ENCODE measurements at regions not wholly inside any gene's neighbourhood (a gene's known extent, or its start where the extent isn't known, plus 50 kb on each side); places are given as distances from the start of the nearest gene placed in this dataset.
"Not testable (repeated sequence)": the region's sequence is repeated elsewhere in the genome, so short reads cannot be mapped to it uniquely, and the experiment has no call there.

DNA sequence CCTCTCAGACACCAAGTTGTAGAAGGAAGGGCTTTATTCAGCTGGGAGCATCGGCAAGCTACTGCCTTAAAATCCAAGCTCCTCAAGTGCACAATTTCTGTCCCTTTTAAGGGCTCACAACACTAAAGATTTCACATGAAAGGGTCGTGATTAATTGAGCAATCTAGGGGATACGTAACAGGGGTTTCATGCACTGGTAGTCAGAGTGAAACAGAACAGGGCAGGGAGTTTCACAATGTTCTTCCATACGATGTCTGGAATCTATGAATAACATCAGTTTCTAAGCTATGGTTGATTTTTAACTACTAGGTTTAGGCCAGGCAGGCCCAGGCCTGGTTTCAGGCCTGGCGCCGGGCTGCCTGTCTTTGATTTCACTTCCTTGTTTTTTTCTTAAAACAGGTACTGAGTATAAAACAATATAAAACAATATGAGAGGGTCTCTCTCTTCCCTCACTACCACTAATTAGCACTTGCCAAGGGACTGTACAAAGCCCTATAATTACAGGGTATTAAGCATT, 315.4 kb downstream of the NAF1 start:
- H3K4me3 ChIP-seq (ENCODE audit: low read depth in 2 of 2, low read length in 2 of 2); in situ Hi-C loops (cut with HindIII; ENCODE audit: low pct_unique_long_range_greater_than_20kb, low sequenced_read_pairs); H3K36me3 ChIP-seq (ENCODE audit: control insufficient read depth, insufficient read depth, low read length); intact Hi-C loops (cut with micrococcal nuclease; ENCODE audit: unreplicated experiment); H3K9me3 ChIP-seq (ENCODE audit: control insufficient read depth, insufficient read depth, low read depth, low read length); ATAC-seq; CTCF ChIA-PET; POLR2A ChIA-PET; H3K27me3 ChIP-seq (ENCODE audit: control insufficient read depth, insufficient read depth, low read length); DNase-seq (ENCODE audit: low read depth, low spot score); H3K27ac ChIP-seq (ENCODE audit: low read length); H3K4me1 ChIP-seq (ENCODE audit: control insufficient read depth, insufficient read depth, low read length); BruUV-seq (replicated peaks): not testable (repeated sequence)

DNA sequence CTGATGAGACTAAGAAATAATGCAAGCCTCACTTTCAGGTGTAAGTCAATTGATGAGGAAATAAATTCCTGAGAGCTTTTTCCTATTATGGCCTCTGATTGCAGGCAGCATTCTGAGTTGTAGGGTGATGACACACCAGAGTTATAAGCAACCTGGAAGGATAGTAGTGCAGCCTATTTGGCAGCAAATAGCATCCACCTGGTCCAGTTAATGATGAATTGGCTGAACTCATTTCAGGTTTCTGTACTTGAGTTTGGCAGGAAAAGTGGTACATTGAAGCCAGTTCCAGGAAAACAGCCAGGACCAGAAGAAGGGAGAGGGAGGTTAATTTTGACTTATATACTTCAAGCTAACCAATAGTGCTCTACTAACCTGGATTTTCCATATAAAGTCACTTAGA, 316.8 kb downstream of the NAF1 start:
- ATAC-seq (no peak), DNase-seq (ENCODE audit: low read depth, low spot score) (no peak)
- ChIA-PET POLR2A (no interaction called here), CTCF (no interaction called here)
- no peaks in the 10 kb centered on the region for H3K4me1 ChIP-seq (ENCODE audit: control insufficient read depth, insufficient read depth, low read length)
- no peak overlapping the region for H3K4me3 ChIP-seq (ENCODE audit: low read depth in 2 of 2, low read length in 2 of 2)
- intact Hi-C loops (cut with micrococcal nuclease; ENCODE audit: unreplicated experiment): no loop called here
- H3K27ac ChIP-seq (ENCODE audit: low read length): no peak overlapping the region
- no peak for TF ChIP-seq CTCF (IDR thresholded peaks at IDR 0.05)
- TF ChIP-seq POLR2AphosphoS5 (IDR thresholded peaks at IDR 0.05; ENCODE audit: low read depth, low read length): no peak
- TF ChIP-seq SIN3A (IDR thresholded peaks at IDR 0.05; ENCODE audit: borderline replicate concordance, insufficient read depth, low read depth, low read length): no peak
- TF ChIP-seq TCF7L2 (IDR thresholded peaks at IDR 0.05; ENCODE audit: low read depth, low read length): no peak
- TF ChIP-seq, protein P1, sequence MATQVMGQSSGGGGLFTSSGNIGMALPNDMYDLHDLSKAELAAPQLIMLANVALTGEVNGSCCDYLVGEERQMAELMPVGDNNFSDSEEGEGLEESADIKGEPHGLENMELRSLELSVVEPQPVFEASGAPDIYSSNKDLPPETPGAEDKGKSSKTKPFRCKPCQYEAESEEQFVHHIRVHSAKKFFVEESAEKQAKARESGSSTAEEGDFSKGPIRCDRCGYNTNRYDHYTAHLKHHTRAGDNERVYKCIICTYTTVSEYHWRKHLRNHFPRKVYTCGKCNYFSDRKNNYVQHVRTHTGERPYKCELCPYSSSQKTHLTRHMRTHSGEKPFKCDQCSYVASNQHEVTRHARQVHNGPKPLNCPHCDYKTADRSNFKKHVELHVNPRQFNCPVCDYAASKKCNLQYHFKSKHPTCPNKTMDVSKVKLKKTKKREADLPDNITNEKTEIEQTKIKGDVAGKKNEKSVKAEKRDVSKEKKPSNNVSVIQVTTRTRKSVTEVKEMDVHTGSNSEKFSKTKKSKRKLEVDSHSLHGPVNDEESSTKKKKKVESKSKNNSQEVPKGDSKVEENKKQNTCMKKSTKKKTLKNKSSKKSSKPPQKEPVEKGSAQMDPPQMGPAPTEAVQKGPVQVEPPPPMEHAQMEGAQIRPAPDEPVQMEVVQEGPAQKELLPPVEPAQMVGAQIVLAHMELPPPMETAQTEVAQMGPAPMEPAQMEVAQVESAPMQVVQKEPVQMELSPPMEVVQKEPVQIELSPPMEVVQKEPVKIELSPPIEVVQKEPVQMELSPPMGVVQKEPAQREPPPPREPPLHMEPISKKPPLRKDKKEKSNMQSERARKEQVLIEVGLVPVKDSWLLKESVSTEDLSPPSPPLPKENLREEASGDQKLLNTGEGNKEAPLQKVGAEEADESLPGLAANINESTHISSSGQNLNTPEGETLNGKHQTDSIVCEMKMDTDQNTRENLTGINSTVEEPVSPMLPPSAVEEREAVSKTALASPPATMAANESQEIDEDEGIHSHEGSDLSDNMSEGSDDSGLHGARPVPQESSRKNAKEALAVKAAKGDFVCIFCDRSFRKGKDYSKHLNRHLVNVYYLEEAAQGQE (IDR thresholded peaks at IDR 0.05; ENCODE audit: insufficient read depth in 1 of 2, low read depth in 2 of 2, low read length in 1 of 2): no peak
- in situ Hi-C loops (cut with HindIII; ENCODE audit: low pct_unique_long_range_greater_than_20kb, low sequenced_read_pairs): no loop called here
- H3K9me3 ChIP-seq (ENCODE audit: control insufficient read depth, insufficient read depth, low read depth, low read length): no peaks in the 10 kb centered on the region
- BruUV-seq (replicated peaks): no TSS peak
- H3K36me3 ChIP-seq (ENCODE audit: control insufficient read depth, insufficient read depth, low read length): no peaks in the 10 kb centered on the region
- H3K27me3 ChIP-seq (ENCODE audit: control insufficient read depth, insufficient read depth, low read length): no peaks in the 10 kb centered on the region

- in situ Hi-C loops (cut with HindIII; ENCODE audit: low pct_unique_long_range_greater_than_20kb, low sequenced_read_pairs): no loop called here
- intact Hi-C loops (cut with micrococcal nuclease; ENCODE audit: unreplicated experiment): no loop called here
- ATAC-seq: no peak
These were observed 318.6 kb downstream of the NAF1 start for GRCh38 chr4:162847945-162848549.

More at GRCh38 chr4:162847945-162848549, 318.6 kb downstream of the NAF1 start:
- TF ChIP-seq TCF7L2 (IDR thresholded peaks at IDR 0.05; ENCODE audit: low read depth, low read length) (no peak), CTCF (IDR thresholded peaks at IDR 0.05) (no peak), POLR2AphosphoS5 (IDR thresholded peaks at IDR 0.05; ENCODE audit: low read depth, low read length) (no peak), SIN3A (IDR thresholded peaks at IDR 0.05; ENCODE audit: borderline replicate concordance, insufficient read depth, low read depth, low read length) (no peak)
- TF ChIP-seq, protein P1 (IDR thresholded peaks at IDR 0.05; ENCODE audit: insufficient read depth in 1 of 2, low read depth in 2 of 2, low read length in 1 of 2): no peak
- H3K36me3 ChIP-seq (ENCODE audit: control insufficient read depth, insufficient read depth, low read length): no peaks in the 10 kb centered on the region
- H3K9me3 ChIP-seq (ENCODE audit: control insufficient read depth, insufficient read depth, low read depth, low read length): no peaks in the 10 kb centered on the region
- H3K27me3 ChIP-seq (ENCODE audit: control insufficient read depth, insufficient read depth, low read length): no peaks in the 10 kb centered on the region
- CTCF ChIA-PET: no interaction called here
- no peaks in the 10 kb centered on the region for H3K4me1 ChIP-seq (ENCODE audit: control insufficient read depth, insufficient read depth, low read length)
- POLR2A ChIA-PET: no interaction called here
- H3K4me3 ChIP-seq (ENCODE audit: low read depth in 2 of 2, low read length in 2 of 2): no peak overlapping the region
- no peak for DNase-seq (ENCODE audit: low read depth, low spot score)
- no TSS peak for BruUV-seq (replicated peaks)
- H3K27ac ChIP-seq (ENCODE audit: low read length): no peak overlapping the region

Measured in Panc1 (cell line).